Neuronal stem cell (in vitro differentiated cells): ENCODE measurements at regions not wholly inside any gene's neighbourhood (a gene's known extent, or its start where the extent isn't known, plus 50 kb on each side); places are given as distances from the start of the nearest gene placed in this dataset.

ENCODE experiments used
- DNase-seq: peaks from one replicate; pipeline ENCODE4 v3.0.0-alpha.2; 2013; ENCODE audit warnings: low spot score
- H2AFZ ChIP-seq: one replicate; pipeline ENCODE4 v1.6.1; 2013; ENCODE audit warnings: mild to moderate bottlenecking, low read length, inconsistent platforms
- H2AK5ac ChIP-seq: 2 replicates; pipeline ENCODE4 v1.6.1; 2013; ENCODE audit warnings: low read depth, mild to moderate bottlenecking, inconsistent platforms, low read length, moderate library complexity, mixed read lengths
- H2BK120ac ChIP-seq: 2 replicates; pipeline ENCODE4 v1.6.1; 2013; ENCODE audit warnings: low read depth, mild to moderate bottlenecking, inconsistent platforms, low read length, moderate library complexity, mixed read lengths
- H2BK12ac ChIP-seq: one replicate; pipeline ENCODE4 v1.6.1; 2013; ENCODE audit warnings: low read length, inconsistent platforms
- H2BK15ac ChIP-seq: 2 replicates; pipeline ENCODE4 v1.6.1; 2013; ENCODE audit warnings: mild to moderate bottlenecking, low read length, inconsistent platforms, mixed read lengths
- H2BK5ac ChIP-seq: one replicate; pipeline ENCODE4 v1.6.1; 2013; ENCODE audit warnings: inconsistent platforms, mild to moderate bottlenecking, low read length, moderate library complexity
- H3K14ac ChIP-seq: one replicate; pipeline ENCODE4 v1.6.1; 2013; ENCODE audit warnings: low read length, inconsistent platforms
- H3K18ac ChIP-seq: 2 replicates; pipeline ENCODE4 v1.6.1; 2013; ENCODE audit warnings: low read length, inconsistent platforms
- H3K23ac ChIP-seq: 2 replicates; pipeline ENCODE4 v1.6.1; 2013; ENCODE audit warnings: low read depth, mild to moderate bottlenecking, mixed read lengths, low read length, inconsistent platforms; ENCODE audit not compliant: poor library complexity
- H3K27ac ChIP-seq: replicated peaks from 3 replicates; pipeline ENCODE4 v1.5.1; 2013; ENCODE audit warnings: low read length, inconsistent platforms
- H3K27me3 ChIP-seq, 3 experiments: 2 replicates each; pipeline ENCODE4 v1.6.1; 2013; ENCODE audit warnings: low read length in 3 of 3, mild to moderate bottlenecking in 2 of 3, inconsistent platforms in 1 of 3, low read depth in 1 of 3, mixed read lengths in 1 of 3, moderate library complexity in 1 of 3; ENCODE audit not compliant: control insufficient read depth in 3 of 3, insufficient read depth in 3 of 3
- H3K36me3 ChIP-seq, 2 donors: replicated peaks in 1 of 2; 2 replicates each; pipeline ENCODE4 v1.6.1; 2013; ENCODE audit warnings: low read length in 2 of 2; ENCODE audit not compliant: control insufficient read depth in 2 of 2, insufficient read depth in 2 of 2
- H3K4ac ChIP-seq: 2 replicates; pipeline ENCODE4 v1.6.1; 2013; ENCODE audit warnings: inconsistent platforms, mild to moderate bottlenecking, low read length, moderate library complexity
- H3K4me1 ChIP-seq, 2 donors: 1 replicate in 1 of 2; 2 replicates in 1 of 2; pipeline ENCODE4 v1.6.1; 2013; ENCODE audit warnings: low read length in 2 of 2, low read depth in 1 of 2; ENCODE audit not compliant: control insufficient read depth in 2 of 2, insufficient read depth in 1 of 2
- H3K4me2 ChIP-seq: one replicate; pipeline ENCODE4 v1.6.1; 2013; ENCODE audit warnings: mild to moderate bottlenecking, low read length, inconsistent platforms; ENCODE audit not compliant: insufficient read depth, poor library complexity, severe bottlenecking
- H3K4me3 ChIP-seq, 2 donors: 2 replicates each; pipeline ENCODE4 v1.5.1; 2013; ENCODE audit warnings: low read length in 2 of 2, mild to moderate bottlenecking in 2 of 2, inconsistent platforms in 1 of 2, moderate library complexity in 1 of 2
- H3K79me1 ChIP-seq: one replicate; pipeline ENCODE4 v1.6.1; 2013; ENCODE audit warnings: low read depth, mild to moderate bottlenecking, inconsistent platforms, low read length, moderate library complexity
- H3K9ac ChIP-seq: one replicate; pipeline ENCODE4 v1.6.1; 2013; ENCODE audit warnings: mild to moderate bottlenecking, low read depth, low read length, inconsistent platforms; ENCODE audit not compliant: poor library complexity
- H3K9me3 ChIP-seq, 2 donors: replicated peaks in 1 of 2; 2 replicates each; pipeline versions ENCODE3 to v1.6.1; 2013; ENCODE audit warnings: low read length in 2 of 2, mild to moderate bottlenecking in 2 of 2, inconsistent platforms in 1 of 2, low read depth in 1 of 2, mixed read lengths in 1 of 2, moderate library complexity in 1 of 2; ENCODE audit not compliant: control insufficient read depth in 2 of 2, insufficient read depth in 1 of 2
- H4K8ac ChIP-seq: one replicate; pipeline ENCODE4 v1.6.1; 2013; ENCODE audit warnings: low read depth, mild to moderate bottlenecking, inconsistent platforms, low read length, moderate library complexity
- H4K91ac ChIP-seq: one replicate; pipeline ENCODE4 v1.6.1; 2013; ENCODE audit warnings: low read length, low read depth, mild to moderate bottlenecking, inconsistent platforms; ENCODE audit not compliant: poor library complexity
- WGBS, 2 donors: extraction: QIAGEN DNeasy Blood & Tissue Kit; methylation state at CpG; one replicate each; pipeline ENCODE4 v1.1.7; 2013; ENCODE audit warnings: missing lambda C conversion rate in 2 of 2, mixed read lengths in 1 of 2; ENCODE audit not compliant: insufficient read length in 2 of 2, insufficient replicate concordance in 1 of 2; ENCODE audit errors: extremely low coverage in 2 of 2; 5-methylcytosine and 5-hydroxymethylcytosine counted together

DNA sequence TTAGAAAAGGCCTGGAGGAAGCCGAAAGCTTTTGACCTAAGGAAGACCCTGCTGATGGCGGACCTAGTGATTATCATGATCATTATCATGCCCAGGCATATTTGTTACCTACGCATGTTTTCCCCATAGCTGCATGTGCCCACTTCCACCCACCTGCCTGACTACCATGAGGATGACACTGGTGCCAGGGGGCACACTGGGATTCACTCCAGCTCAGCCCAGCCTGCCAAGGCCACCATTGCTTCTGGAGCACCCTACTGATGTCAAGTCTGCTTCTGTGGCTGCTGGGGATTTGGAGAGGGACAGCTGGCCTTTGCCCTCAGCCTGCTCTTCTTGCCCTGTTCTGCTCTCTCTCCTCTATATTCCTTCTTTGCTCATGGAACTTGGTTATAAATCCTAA lies 124.7 kb upstream of the NALF2 start:
- H3K18ac ChIP-seq, result no peak overlapping the region
- H3K9ac ChIP-seq, result peak overlapping the region; percentile 44
- no peaks in the 10 kb centered on the region for H3K4me1 ChIP-seq
- H3K23ac ChIP-seq, result no peak overlapping the region
- H4K8ac ChIP-seq, result no peak overlapping the region
- H3K36me3 ChIP-seq, result no peaks in the 10 kb centered on the region
- no peaks in the 10 kb centered on the region for H3K9me3 ChIP-seq
- H3K4me2 ChIP-seq, result no peak overlapping the region
- no peak overlapping the region for H4K91ac ChIP-seq
- H2BK15ac ChIP-seq, result no peak overlapping the region
- no peak overlapping the region for H2BK12ac ChIP-seq
- H3K4me3 ChIP-seq, result no peak overlapping the region
- H3K27me3 ChIP-seq, result peaks cover 0 to 6% (median 0%) of the 10 kb centered on the region in 3 experiments
- WGBS, 2 donors, result no CpG with 5 or more reads among the region's 3 CpGs
- H2AK5ac ChIP-seq, result no peak overlapping the region
- no peak for DNase-seq
- H2BK120ac ChIP-seq, result no peak overlapping the region
- H3K4ac ChIP-seq, result no peak overlapping the region
- H3K14ac ChIP-seq, result no peak overlapping the region
- no peaks in the 10 kb centered on the region for H3K79me1 ChIP-seq
- no peak overlapping the region for H2AFZ ChIP-seq
- H2BK5ac ChIP-seq, result no peak overlapping the region
- no peak overlapping the region for H3K27ac ChIP-seq

DNA sequence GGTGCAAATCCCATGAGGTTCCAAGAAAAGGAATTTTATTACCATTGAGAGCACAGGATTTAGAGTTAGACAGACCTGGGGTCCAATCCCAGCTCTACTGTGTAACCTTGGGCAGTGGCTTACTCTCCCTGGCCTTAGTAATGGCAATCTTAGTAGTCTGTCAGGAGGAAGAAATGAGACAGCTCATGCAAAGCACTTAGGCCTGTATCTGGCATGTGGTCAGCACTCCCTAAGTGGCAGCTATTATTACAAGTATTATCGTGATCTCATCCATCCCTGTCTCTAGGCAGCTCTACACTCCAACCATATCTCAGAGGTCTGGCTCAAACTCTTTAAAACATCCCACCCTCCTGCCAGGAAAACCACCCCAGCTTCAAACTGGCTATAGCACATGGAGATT lies 129.6 kb upstream of the NALF2 start:
- no peak for DNase-seq
- H3K36me3 ChIP-seq, result no peaks in the 10 kb centered on the region
- H3K9ac ChIP-seq, result no peak overlapping the region
- no peaks in the 10 kb centered on the region for H3K9me3 ChIP-seq
- H3K4me1 ChIP-seq, result no peaks in the 10 kb centered on the region
- no peak overlapping the region for H3K27ac ChIP-seq
- no peak overlapping the region for H3K18ac ChIP-seq
- no CpG with 5 or more reads among the region's 1 CpG for WGBS, 2 donors
- no peak overlapping the region for H3K23ac ChIP-seq
- H2AFZ ChIP-seq, result no peak overlapping the region
- no peak overlapping the region for H3K4ac ChIP-seq
- H3K4me3 ChIP-seq, result no peak overlapping the region
- H2BK120ac ChIP-seq, result no peak overlapping the region
- no peak overlapping the region for H3K14ac ChIP-seq
- no peak overlapping the region for H4K91ac ChIP-seq
- H2BK15ac ChIP-seq, result no peak overlapping the region
- H3K4me2 ChIP-seq, result no peak overlapping the region
- no peak overlapping the region for H2BK5ac ChIP-seq
- no peaks in the 10 kb centered on the region for H3K79me1 ChIP-seq
- no peak overlapping the region for H2AK5ac ChIP-seq
- no peaks in the 10 kb centered on the region for H3K27me3 ChIP-seq
- no peak overlapping the region for H4K8ac ChIP-seq
- no peak overlapping the region for H2BK12ac ChIP-seq

DNA sequence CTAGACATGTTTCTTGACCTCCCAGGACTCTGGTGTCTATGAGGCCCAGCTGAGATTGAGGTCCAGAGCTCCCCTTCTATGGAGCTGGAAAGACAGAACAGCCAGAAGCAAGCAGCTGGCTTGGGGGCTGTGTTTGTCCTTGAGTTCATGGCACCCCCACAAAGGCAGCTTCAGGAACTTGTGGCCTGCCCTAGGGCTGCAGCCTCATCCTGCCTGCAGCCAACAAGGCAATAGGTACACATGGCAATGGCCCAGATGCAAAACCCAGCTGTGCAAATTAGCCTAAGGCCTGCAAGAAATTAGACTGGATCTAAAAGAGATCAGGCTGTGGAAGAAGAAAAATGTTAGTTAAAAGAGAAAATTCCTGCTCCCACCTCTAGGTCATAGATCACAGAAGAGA lies 131.7 kb upstream of the NALF2 start:
- Histone ChIP-seq H3K4ac (no peak overlapping the region), H3K36me3 (no peaks in the 10 kb centered on the region), H3K27me3 (no peaks in the 10 kb centered on the region), H3K4me1 (no peaks in the 10 kb centered on the region), H2BK12ac (no peak overlapping the region), H4K91ac (no peak overlapping the region), H3K23ac (no peak overlapping the region), H3K79me1 (no peaks in the 10 kb centered on the region), H2BK120ac (no peak overlapping the region), H3K9ac (no peak overlapping the region), H2BK5ac (no peak overlapping the region), H2AK5ac (no peak overlapping the region), H3K27ac (no peak overlapping the region), H3K9me3 (no peaks in the 10 kb centered on the region), H3K4me3 (no peak overlapping the region), H4K8ac (no peak overlapping the region), H3K18ac (no peak overlapping the region), H2BK15ac (no peak overlapping the region), H3K14ac (no peak overlapping the region), H3K4me2 (no peak overlapping the region), H2AFZ (no peak overlapping the region)
- DNase-seq, result no peak

- no CpG with 5 or more reads among the region's 1 CpG for WGBS, 2 donors
- Histone ChIP-seq H2BK120ac (no peak overlapping the region), H3K4me1 (no peaks in the 10 kb centered on the region), H4K91ac (no peak overlapping the region), H3K23ac (no peak overlapping the region), H3K9me3 (no peaks in the 10 kb centered on the region), H3K9ac (no peak overlapping the region), H4K8ac (no peak overlapping the region), H2BK12ac (no peak overlapping the region), H3K14ac (no peak overlapping the region), H2AFZ (no peak overlapping the region), H3K4ac (no peak overlapping the region), H3K18ac (no peak overlapping the region), H3K36me3 (no peaks in the 10 kb centered on the region), H3K27me3 (no peaks in the 10 kb centered on the region), H3K27ac (no peak overlapping the region), H2BK5ac (no peak overlapping the region), H3K79me1 (no peaks in the 10 kb centered on the region), H2BK15ac (no peak overlapping the region), H2AK5ac (no peak overlapping the region), H3K4me3 (no peak overlapping the region), H3K4me2 (no peak overlapping the region)
- no peak for DNase-seq
These were observed 133.0 kb upstream of the NALF2 start for GRCh38 chrX:69371159-69371558.
